ENCODE measurements at regions not wholly inside any gene's neighbourhood (a gene's known extent, or its start where the extent isn't known, plus 50 kb on each side); places are given as distances from the start of the nearest gene placed in this dataset.

DNA sequence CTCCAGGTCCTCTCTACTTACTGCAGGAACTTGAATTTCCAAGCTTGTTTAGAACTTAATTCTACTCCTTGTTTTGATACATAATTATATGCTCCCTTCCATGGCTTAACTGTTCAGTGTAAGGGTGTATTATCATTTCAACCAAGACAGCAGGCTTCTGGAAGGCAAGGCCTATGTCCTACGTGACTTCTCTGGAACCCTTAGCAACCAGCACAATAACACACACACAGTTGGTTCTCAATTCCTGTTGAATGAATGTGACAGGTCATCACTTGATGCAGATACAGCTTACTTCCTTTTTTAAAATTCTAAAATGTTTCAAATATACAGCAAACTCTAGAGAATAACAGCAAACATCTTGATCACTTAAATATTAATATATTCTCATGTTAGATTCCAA is 77.7 kb upstream of the COCH start:
- H3K9me3 ChIP-seq (ENCODE audit: low read length), result no peaks in the 10 kb centered on the region

DNA sequence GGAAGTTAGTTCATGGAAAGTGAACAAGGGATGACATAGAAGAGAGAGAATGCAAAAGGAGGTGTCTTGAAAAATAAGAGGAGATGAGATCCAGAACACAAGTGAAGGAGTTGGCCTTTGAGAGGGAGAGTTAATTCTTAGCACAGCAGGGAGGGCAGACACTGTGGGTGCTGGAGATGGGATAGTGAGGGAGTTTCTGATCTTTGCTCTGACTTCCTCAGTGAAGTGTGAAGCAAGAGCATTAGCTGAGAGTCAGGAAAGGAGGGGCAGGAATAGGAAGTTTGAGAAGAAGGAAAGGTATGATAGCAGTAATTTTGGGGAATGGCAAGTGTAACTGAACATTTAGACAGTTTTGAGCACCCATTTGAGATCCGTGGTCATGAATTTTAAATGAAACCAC is 75.8 kb upstream of the COCH start:
- no peak overlapping the region for H3K4me3 ChIP-seq (replicated peaks in 1 of 3; ENCODE audit: insufficient read depth in 1 of 3, low read depth in 2 of 3, low read length in 3 of 3)
- in situ Hi-C loops (cut with HindIII; ENCODE audit: extremely low pct_ligation_motif_present, low pct_unique_long_range_greater_than_20kb), result no loop called here
- no peaks in the 10 kb centered on the region for H4K20me1 ChIP-seq (ENCODE audit: insufficient read depth, low read length)
- CTCF ChIA-PET (ENCODE audit: low intra/inter-chr PET ratio, low total read pairs), result no interaction called here
- DNase-seq (ENCODE audit: low spot score) (no peak), FAIRE-seq (no peak), ATAC-seq (no peak)
- H2AFZ ChIP-seq (ENCODE audit: low read length), result no peak overlapping the region
- no peak overlapping the region for H3K4me2 ChIP-seq (ENCODE audit: low read depth, low read length)
- H3K27me3 ChIP-seq (ENCODE audit: control insufficient read depth in 1 of 2, insufficient read depth in 2 of 2, low read length in 2 of 2), result no peaks in the 10 kb centered on the region
- no peaks in the 10 kb centered on the region for H3K36me3 ChIP-seq (replicated peaks in 1 of 2; ENCODE audit: control insufficient read depth in 1 of 2, insufficient read depth in 2 of 2, low read length in 2 of 2)
- H3K79me2 ChIP-seq (ENCODE audit: insufficient read depth, low read length), result no peaks in the 10 kb centered on the region
- H3K4me1 ChIP-seq (ENCODE audit: insufficient read depth, low read length), result peaks cover 6% of the 10 kb centered on the region; the same call in 1 of the 2 replicates
- H3K9ac ChIP-seq (ENCODE audit: insufficient read depth, low read depth, low read length), result no peak overlapping the region
- BruUV-seq (replicated peaks), result no TSS peak
- intact Hi-C loops (cut with micrococcal nuclease; ENCODE audit: unreplicated experiment), result no loop called here
- POLR2A ChIA-PET, result no interaction called here
- 0% methylated on average over 1 of the region's 1 CpG for WGBS (ENCODE audit: low lambda C conversion rate)
- H3K27ac ChIP-seq (ENCODE audit: extremely low read length, insufficient read depth, low read length), result no peak overlapping the region
- no peaks in the 10 kb centered on the region for H3K9me3 ChIP-seq (ENCODE audit: low read length)
- no peak for TF ChIP-seq CC2D1A (CRISPR knock-in tag; IDR thresholded peaks at IDR 0.05)
- 0 out of 2 replicates have a peak, but pooled peaks have one; percentile 11 for TF ChIP-seq FOXP1 (IDR thresholded peaks at IDR 0.05)
- TF ChIP-seq FOXP1 (CRISPR knock-in tag; IDR thresholded peaks at IDR 0.05), result no peak
- TF ChIP-seq HNF4A (CRISPR knock-in tag; IDR thresholded peaks at IDR 0.05), result peak; percentile 24; the same call in 1 of the 2 replicates
- 0 out of 2 replicates have a peak, but pooled peaks have one; percentile 9 for TF ChIP-seq FOXA1 (IDR thresholded peaks at IDR 0.05)
- no peak for TF ChIP-seq FOXA1 (CRISPR knock-in tag; IDR thresholded peaks at IDR 0.05)

More for the DNA sequence above, 77.7 kb upstream of the COCH start:
- ChIA-PET POLR2A (no interaction called here), CTCF (ENCODE audit: low intra/inter-chr PET ratio, low total read pairs) (no interaction called here)
- ATAC-seq (no peak), FAIRE-seq (no peak), DNase-seq (ENCODE audit: low spot score) (no peak)
- Histone ChIP-seq H4K20me1 (ENCODE audit: insufficient read depth, low read length) (no peaks in the 10 kb centered on the region), H3K36me3 (replicated peaks in 1 of 2; ENCODE audit: control insufficient read depth in 1 of 2, insufficient read depth in 2 of 2, low read length in 2 of 2) (no peaks in the 10 kb centered on the region), H2AFZ (ENCODE audit: low read length) (no peak overlapping the region), H3K27ac (ENCODE audit: extremely low read length, insufficient read depth, low read length) (no peak overlapping the region), H3K4me2 (ENCODE audit: low read depth, low read length) (no peak overlapping the region), H3K79me2 (ENCODE audit: insufficient read depth, low read length) (no peaks in the 10 kb centered on the region), H3K9ac (ENCODE audit: insufficient read depth, low read depth, low read length) (no peak overlapping the region), H3K4me3 (replicated peaks in 1 of 3; ENCODE audit: insufficient read depth in 1 of 3, low read depth in 2 of 3, low read length in 3 of 3) (no peak overlapping the region), H3K4me1 (ENCODE audit: insufficient read depth, low read length) (peaks cover 4% of the 10 kb centered on the region; the same call in 1 of the 2 replicates), H3K27me3 (ENCODE audit: control insufficient read depth in 1 of 2, insufficient read depth in 2 of 2, low read length in 2 of 2) (no peaks in the 10 kb centered on the region)
- intact Hi-C loops (cut with micrococcal nuclease; ENCODE audit: unreplicated experiment) (no loop called here), in situ Hi-C loops (cut with HindIII; ENCODE audit: extremely low pct_ligation_motif_present, low pct_unique_long_range_greater_than_20kb) (no loop called here)
- TF ChIP-seq RAD21 (CRISPR knock-in tag; IDR thresholded peaks at IDR 0.05), result no peak
- no TSS peak for BruUV-seq (replicated peaks)
- WGBS (ENCODE audit: low lambda C conversion rate), result 0% methylated on average over 1 of the region's 1 CpG
